ENCODE measurements at regions not wholly inside any gene's neighbourhood (a gene's known extent, or its start where the extent isn't known, plus 50 kb on each side); places are given as distances from the start of the nearest gene placed in this dataset.

GRCh38 chr3:117499189-117499870 is 789.8 kb downstream of the TUSC7 start:
- no peak for DNase-seq (ENCODE audit: low read depth)

GRCh38 chr3:117507958-117508357 is 798.4 kb downstream of the TUSC7 start:
- H3K4me3 ChIP-seq (ENCODE audit: low read depth, low read length) = no peak overlapping the region
- no peak for TF ChIP-seq CTCF (conservative IDR thresholded peaks at IDR 0.05; ENCODE audit: low read depth, low read length)
- DNase-seq (ENCODE audit: low read depth) = no peak

More at GRCh38 chr3:117499189-117499870, 789.8 kb downstream of the TUSC7 start:
- TF ChIP-seq CTCF (conservative IDR thresholded peaks at IDR 0.05; ENCODE audit: low read depth, low read length) = no peak
- H3K4me3 ChIP-seq (ENCODE audit: low read depth, low read length) = no peak overlapping the region

GRCh38 chr3:117509858-117510257 is 800.3 kb downstream of the TUSC7 start:
- no peak for DNase-seq (ENCODE audit: low read depth)
- H3K4me3 ChIP-seq (ENCODE audit: low read depth, low read length) = no peak overlapping the region
- TF ChIP-seq CTCF (conservative IDR thresholded peaks at IDR 0.05; ENCODE audit: low read depth, low read length) = no peak

- DNase-seq (ENCODE audit: low read depth) = no peak
- no peak for TF ChIP-seq CTCF (conservative IDR thresholded peaks at IDR 0.05; ENCODE audit: low read depth, low read length)
- no peak overlapping the region for H3K4me3 ChIP-seq (ENCODE audit: low read depth, low read length)
Observed at GRCh38 chr3:117510396-117510795, 800.8 kb downstream of the TUSC7 start.

GRCh38 chr3:117512975-117513374 is 803.4 kb downstream of the TUSC7 start:
- no peak overlapping the region for H3K4me3 ChIP-seq (ENCODE audit: low read depth, low read length)
- no peak for DNase-seq (ENCODE audit: low read depth)
- no peak for TF ChIP-seq CTCF (conservative IDR thresholded peaks at IDR 0.05; ENCODE audit: low read depth, low read length)

GRCh38 chr3:117515309-117515708 is 805.7 kb downstream of the TUSC7 start:
- DNase-seq (ENCODE audit: low read depth) = no peak
- TF ChIP-seq CTCF (conservative IDR thresholded peaks at IDR 0.05; ENCODE audit: low read depth, low read length) = no peak
- H3K4me3 ChIP-seq (ENCODE audit: low read depth, low read length) = no peak overlapping the region

GRCh38 chr3:117518364-117518763 is 808.8 kb downstream of the TUSC7 start:
- no peak for DNase-seq (ENCODE audit: low read depth)
- no peak for TF ChIP-seq CTCF (conservative IDR thresholded peaks at IDR 0.05; ENCODE audit: low read depth, low read length)
- H3K4me3 ChIP-seq (ENCODE audit: low read depth, low read length) = no peak overlapping the region

All from epithelial cell of proximal tubule (primary cell).